ENCODE measurements at regions not wholly inside any gene's neighbourhood (a gene's known extent, or its start where the extent isn't known, plus 50 kb on each side); places are given as distances from the start of the nearest gene placed in this dataset.

- Mint-ChIP-seq H3K4me1 (ENCODE audit: low read depth) (no peaks in the 10 kb centered on the region), H3K4me3 (ENCODE audit: low read depth) (no peak overlapping the region), H3K36me3 (ENCODE audit: insufficient read depth) (no peaks in the 10 kb centered on the region), H3K27me3 (no peaks in the 10 kb centered on the region), H3K27ac (no peak overlapping the region), H3K9me3 (ENCODE audit: low read depth) (no peaks in the 10 kb centered on the region)
- no peak for TF ChIP-seq CTCF (IDR thresholded peaks at IDR 0.05; ENCODE audit: unreplicated experiment)
- no peak for DNase-seq (ENCODE audit: low spot score, unreplicated experiment)
These were observed 110.2 kb upstream of the MTNR1B start for GRCh38 chr11:92859156-92859690.

DNA sequence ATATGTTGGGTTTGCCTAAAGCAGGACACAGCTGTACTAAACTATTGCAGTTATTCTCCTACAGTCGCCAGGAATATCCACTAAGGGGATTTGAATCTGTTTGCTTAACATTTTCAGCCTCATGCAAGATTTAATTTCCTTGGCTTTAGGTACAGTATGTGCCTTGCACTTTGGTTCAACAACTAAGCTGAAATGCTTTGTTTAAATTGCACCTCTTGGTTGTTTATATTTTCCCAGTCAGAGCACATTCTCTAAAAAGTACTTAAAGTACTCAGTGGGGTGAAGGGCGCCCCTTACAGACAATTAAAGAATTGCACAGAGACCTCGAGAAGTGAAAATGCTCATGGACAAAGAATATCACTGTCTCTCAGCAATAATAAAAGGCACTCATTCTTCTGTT, 107.8 kb upstream of the MTNR1B start:
- Mint-ChIP-seq H3K27me3 (no peaks in the 10 kb centered on the region), H3K36me3 (ENCODE audit: insufficient read depth) (no peaks in the 10 kb centered on the region), H3K4me1 (ENCODE audit: low read depth) (no peaks in the 10 kb centered on the region), H3K4me3 (ENCODE audit: low read depth) (no peak overlapping the region), H3K9me3 (ENCODE audit: low read depth) (no peaks in the 10 kb centered on the region), H3K27ac (no peak overlapping the region)
- no peak for TF ChIP-seq CTCF (IDR thresholded peaks at IDR 0.05; ENCODE audit: unreplicated experiment)
- DNase-seq (ENCODE audit: low spot score, unreplicated experiment) = no peak

DNA sequence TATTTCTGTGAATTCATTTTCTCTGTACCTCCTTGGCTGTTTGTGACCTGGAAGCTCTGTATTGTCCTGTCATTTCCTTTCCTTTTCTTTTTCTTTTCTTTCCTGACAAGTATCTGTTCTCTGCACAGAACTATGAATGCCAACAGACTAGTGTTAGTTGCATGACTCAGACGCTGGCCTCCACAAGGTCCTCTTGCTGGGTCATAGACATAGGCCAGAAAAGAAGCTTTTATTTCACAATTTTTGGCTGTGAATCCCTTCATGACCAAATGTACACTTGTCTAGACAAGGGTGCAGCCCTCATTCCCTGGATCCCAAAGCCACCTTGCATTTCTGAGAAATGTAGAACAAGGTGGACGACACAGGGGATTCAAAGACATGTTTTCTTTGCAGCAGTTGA, 104.1 kb upstream of the MTNR1B start:
- Mint-ChIP-seq H3K9me3 (ENCODE audit: low read depth) (no peaks in the 10 kb centered on the region), H3K4me3 (ENCODE audit: low read depth) (no peak overlapping the region), H3K27me3 (no peaks in the 10 kb centered on the region), H3K27ac (no peak overlapping the region), H3K4me1 (ENCODE audit: low read depth) (no peaks in the 10 kb centered on the region), H3K36me3 (ENCODE audit: insufficient read depth) (no peaks in the 10 kb centered on the region)
- no peak for DNase-seq (ENCODE audit: low spot score, unreplicated experiment)
- no peak for TF ChIP-seq CTCF (IDR thresholded peaks at IDR 0.05; ENCODE audit: unreplicated experiment)

DNA sequence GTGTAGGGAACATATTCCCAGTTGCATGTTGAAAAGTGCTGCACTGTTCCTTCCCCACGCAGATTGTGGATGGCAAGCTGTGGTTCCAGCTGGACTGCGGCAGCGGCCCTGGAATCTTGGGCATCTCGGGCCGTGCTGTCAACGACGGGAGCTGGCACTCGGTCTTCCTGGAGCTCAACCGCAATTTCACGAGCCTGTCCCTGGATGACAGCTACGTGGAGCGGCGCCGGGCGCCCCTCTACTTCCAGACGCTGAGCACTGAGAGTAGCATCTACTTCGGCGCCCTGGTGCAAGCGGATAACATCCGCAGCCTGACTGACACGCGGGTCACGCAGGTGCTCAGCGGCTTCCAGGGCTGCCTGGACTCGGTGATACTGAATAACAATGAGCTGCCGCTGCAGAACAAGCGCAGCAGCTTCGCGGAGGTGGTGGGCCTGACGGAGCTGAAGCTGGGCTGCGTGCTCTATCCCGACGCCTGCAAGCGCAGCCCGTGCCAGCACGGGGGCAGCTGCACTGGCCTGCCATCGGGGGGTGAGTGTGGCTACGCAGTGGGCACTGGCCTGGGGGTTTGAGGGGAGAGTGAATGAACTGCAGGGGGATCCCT, 102.7 kb upstream of the MTNR1B start:
- no peaks in the 10 kb centered on the region for H3K4me1 Mint-ChIP-seq (ENCODE audit: low read depth)

GRCh38 chr11:92867913-92868619, 101.4 kb upstream of the MTNR1B start:
- no peaks in the 10 kb centered on the region for H3K27me3 Mint-ChIP-seq

More for the DNA sequence above, 102.7 kb upstream of the MTNR1B start:
- Mint-ChIP-seq H3K27ac (no peak overlapping the region), H3K27me3 (no peaks in the 10 kb centered on the region), H3K36me3 (ENCODE audit: insufficient read depth) (no peaks in the 10 kb centered on the region), H3K4me3 (ENCODE audit: low read depth) (no peak overlapping the region), H3K9me3 (ENCODE audit: low read depth) (no peaks in the 10 kb centered on the region)
- no peak for TF ChIP-seq CTCF (IDR thresholded peaks at IDR 0.05; ENCODE audit: unreplicated experiment)
- DNase-seq (ENCODE audit: low spot score, unreplicated experiment) = no peak

More at GRCh38 chr11:92867913-92868619, 101.4 kb upstream of the MTNR1B start:
- DNase-seq (ENCODE audit: low spot score, unreplicated experiment) = no peak
- H3K9me3 Mint-ChIP-seq (ENCODE audit: low read depth) = no peaks in the 10 kb centered on the region
- no peak for TF ChIP-seq CTCF (IDR thresholded peaks at IDR 0.05; ENCODE audit: unreplicated experiment)
- H3K27ac Mint-ChIP-seq = no peak overlapping the region
- no peaks in the 10 kb centered on the region for H3K36me3 Mint-ChIP-seq (ENCODE audit: insufficient read depth)
- no peaks in the 10 kb centered on the region for H3K4me1 Mint-ChIP-seq (ENCODE audit: low read depth)
- H3K4me3 Mint-ChIP-seq (ENCODE audit: low read depth) = no peak overlapping the region

All from progenitor cell of endocrine pancreas (in vitro differentiated cells).